Peyer's patch (tissue), 4 donors: ENCODE measurements at regions not wholly inside any gene's neighbourhood (a gene's known extent, or its start where the extent isn't known, plus 50 kb on each side); places are given as distances from the start of the nearest gene placed in this dataset.
A peak's percentile ranks its signal among the peaks of the same experiment; 100 is the strongest.

ENCODE experiments used
- DNase-seq, 3 donors: peaks; one replicate each; pipeline ENCODE4 v3.0.0-alpha.2; 2017 to 2019
- H3K27ac ChIP-seq, 4 donors: fragments of 200-600 bp; sonication (generic); one replicate each; pipeline ENCODE4 v1.5.1; 2016 to 2019
- H3K27me3 ChIP-seq, 2 donors: fragments of 200-600 bp; sonication (generic); one replicate each; pipeline ENCODE4 v1.5.1; 2019
- H3K36me3 ChIP-seq, 3 donors: fragments of 200-600 bp; sonication (generic); one replicate each; pipeline ENCODE4 v1.5.1; 2016 to 2019
- H3K4me1 ChIP-seq, 4 donors: fragments of 200-600 bp; sonication (generic); one replicate each; pipeline ENCODE4 v1.5.1; 2016 to 2019
- H3K4me3 ChIP-seq, 4 donors: fragments of 200-600 bp; sonication (generic); 1 replicate in 3 of 4; 2 replicates in 1 of 4; pipeline ENCODE4 v1.5.1; 2016 to 2019; ENCODE audit warnings: mild to moderate bottlenecking in 1 of 4
- H3K9me3 ChIP-seq, 4 donors: fragments of 200-600 bp; sonication (generic); one replicate each; pipeline ENCODE4 v1.5.1; 2016 to 2019; ENCODE audit warnings: mild to moderate bottlenecking in 1 of 4
- CTCF ChIP-seq, 6 experiments: fragments of 450-650 bp in 4 of 6; fragments of 200-600 bp in 2 of 6; sonication (generic) in 1 of 6; IDR thresholded peaks; one replicate each; pipeline ENCODE4 v1.5.1; 2017 to 2019; ENCODE audit warnings: antibody characterized with exemption in 6 of 6, mild to moderate bottlenecking in 3 of 6, moderate library complexity in 1 of 6
- POLR2A ChIP-seq, 2 donors: fragments of 450-650 bp; IDR thresholded peaks; one replicate each; pipeline ENCODE4 v1.5.1; 2017; ENCODE audit warnings: antibody characterized with exemption in 2 of 2, mild to moderate bottlenecking in 2 of 2, moderate library complexity in 2 of 2

- H3K9me3 ChIP-seq, result no peaks in the 10 kb centered on the region
- peak overlapping the region in 2 of 4 donors; percentile 11 to 30 for H3K27ac ChIP-seq
- H3K4me1 ChIP-seq, result peaks cover 0 to 8% (median 0%) of the 10 kb centered on the region in 4 donors
- H3K27me3 ChIP-seq, result no peaks in the 10 kb centered on the region
- peak in 2 of 3 donors; percentile 52 to 73 for DNase-seq
- TF ChIP-seq CTCF (IDR thresholded peaks at IDR 0.05) (no peak), POLR2A (IDR thresholded peaks at IDR 0.05) (no peak)
- no peaks in the 10 kb centered on the region for H3K36me3 ChIP-seq
- H3K4me3 ChIP-seq, result peak overlapping the region in 1 of 4 donors; percentile 8
These were observed 64.5 kb upstream of the CADPS start for GRCh38 chr3:62939707-62940106.

- TF ChIP-seq POLR2A (IDR thresholded peaks at IDR 0.05) (no peak), CTCF (IDR thresholded peaks at IDR 0.05) (no peak)
- H3K27me3 ChIP-seq, result no peaks in the 10 kb centered on the region
- DNase-seq, result no peak
These were observed 65.8 kb upstream of the CADPS start for GRCh38 chr3:62940771-62941563.

GRCh38 chr3:62942227-62942626 lies 67.0 kb upstream of the CADPS start:
- DNase-seq, result no peak
- Histone ChIP-seq H3K9me3 (no peaks in the 10 kb centered on the region), H3K4me1 (peaks cover 0 to 6% (median 0%) of the 10 kb centered on the region in 4 donors), H3K36me3 (no peaks in the 10 kb centered on the region), H3K27ac (no peak overlapping the region), H3K4me3 (no peak overlapping the region), H3K27me3 (no peaks in the 10 kb centered on the region)
- TF ChIP-seq POLR2A (IDR thresholded peaks at IDR 0.05) (no peak), CTCF (IDR thresholded peaks at IDR 0.05) (no peak)

More at GRCh38 chr3:62940771-62941563, 65.8 kb upstream of the CADPS start:
- Histone ChIP-seq H3K4me3 (no peak overlapping the region), H3K9me3 (no peaks in the 10 kb centered on the region), H3K4me1 (peaks cover 0 to 8% (median 0%) of the 10 kb centered on the region in 4 donors), H3K27ac (no peak overlapping the region), H3K36me3 (no peaks in the 10 kb centered on the region)

GRCh38 chr3:62942764-62943163 lies 67.5 kb upstream of the CADPS start:
- TF ChIP-seq POLR2A (IDR thresholded peaks at IDR 0.05) (no peak), CTCF (IDR thresholded peaks at IDR 0.05) (no peak)
- DNase-seq, result no peak
- no peaks in the 10 kb centered on the region for H3K27me3 ChIP-seq

GRCh38 chr3:62948921-62949320 lies 73.7 kb upstream of the CADPS start:
- DNase-seq, result no peak
- H3K27me3 ChIP-seq, result no peaks in the 10 kb centered on the region
- TF ChIP-seq CTCF (IDR thresholded peaks at IDR 0.05) (no peak), POLR2A (IDR thresholded peaks at IDR 0.05) (no peak)
- no peak overlapping the region for H3K4me3 ChIP-seq
- no peaks in the 10 kb centered on the region for H3K36me3 ChIP-seq
- H3K27ac ChIP-seq, result no peak overlapping the region
- no peaks in the 10 kb centered on the region for H3K4me1 ChIP-seq
- no peaks in the 10 kb centered on the region for H3K9me3 ChIP-seq

More at GRCh38 chr3:62942764-62943163, 67.5 kb upstream of the CADPS start:
- Histone ChIP-seq H3K4me3 (no peak overlapping the region), H3K9me3 (no peaks in the 10 kb centered on the region), H3K4me1 (peaks cover 0 to 6% (median 0%) of the 10 kb centered on the region in 4 donors), H3K36me3 (no peaks in the 10 kb centered on the region), H3K27ac (no peak overlapping the region)
